Mucosa of stomach (tissue), 1 donor: ENCODE measurements at regions not wholly inside any gene's neighbourhood (a gene's known extent, or its start where the extent isn't known, plus 50 kb on each side); places are given as distances from the start of the nearest gene placed in this dataset.

Experiments used
- H3K27me3 ChIP-seq: one replicate; pipeline ENCODE4 v1.7.0; 2013; ENCODE audit warnings: mild to moderate bottlenecking, low read length; ENCODE audit not compliant: control insufficient read depth, insufficient read depth
- H3K36me3 ChIP-seq: one replicate; pipeline ENCODE4 v1.7.0; 2013; ENCODE audit warnings: low read length; ENCODE audit not compliant: control insufficient read depth, insufficient read depth
- H3K4me1 ChIP-seq: one replicate; pipeline ENCODE4 v1.7.0; 2013; ENCODE audit warnings: mild to moderate bottlenecking, low read length; ENCODE audit not compliant: control insufficient read depth, insufficient read depth
- H3K4me3 ChIP-seq: one replicate; pipeline ENCODE4 v1.7.0; 2013; ENCODE audit warnings: low read length
- H3K9ac ChIP-seq: one replicate; pipeline ENCODE4 v1.7.0; 2013; ENCODE audit warnings: mild to moderate bottlenecking, low read length, moderate library complexity
- H3K9me3 ChIP-seq: one replicate; pipeline ENCODE4 v1.7.0; 2013; ENCODE audit warnings: mild to moderate bottlenecking, low read length, moderate library complexity; ENCODE audit not compliant: control insufficient read depth
- donor health status: Pancreatic carcinoma.

GRCh38 chr1:25083481-25084345 lies 148.6 kb downstream of the SYF2 start:
- peaks cover 9% of the 10 kb centered on the region for H3K27me3 ChIP-seq
- no peak overlapping the region for H3K4me3 ChIP-seq
- no peaks in the 10 kb centered on the region for H3K36me3 ChIP-seq
- no peaks in the 10 kb centered on the region for H3K9me3 ChIP-seq
- H3K9ac ChIP-seq = no peak overlapping the region
- H3K4me1 ChIP-seq = no peaks in the 10 kb centered on the region

GRCh38 chr1:25082995-25083394 lies 149.3 kb downstream of the SYF2 start:
- no peaks in the 10 kb centered on the region for H3K4me1 ChIP-seq
- H3K4me3 ChIP-seq = no peak overlapping the region
- H3K36me3 ChIP-seq = no peaks in the 10 kb centered on the region
- peaks cover 3% of the 10 kb centered on the region for H3K27me3 ChIP-seq
- H3K9ac ChIP-seq = no peak overlapping the region
- H3K9me3 ChIP-seq = no peaks in the 10 kb centered on the region

GRCh38 chr1:25082216-25082899 lies 149.9 kb downstream of the SYF2 start:
- Histone ChIP-seq H3K4me1 (no peaks in the 10 kb centered on the region), H3K36me3 (no peaks in the 10 kb centered on the region), H3K9me3 (no peaks in the 10 kb centered on the region), H3K27me3 (no peaks in the 10 kb centered on the region), H3K9ac (no peak overlapping the region), H3K4me3 (no peak overlapping the region)

- no peaks in the 10 kb centered on the region for H3K27me3 ChIP-seq
Measured at GRCh38 chr1:25081496-25081895, 150.8 kb downstream of the SYF2 start.

DNA sequence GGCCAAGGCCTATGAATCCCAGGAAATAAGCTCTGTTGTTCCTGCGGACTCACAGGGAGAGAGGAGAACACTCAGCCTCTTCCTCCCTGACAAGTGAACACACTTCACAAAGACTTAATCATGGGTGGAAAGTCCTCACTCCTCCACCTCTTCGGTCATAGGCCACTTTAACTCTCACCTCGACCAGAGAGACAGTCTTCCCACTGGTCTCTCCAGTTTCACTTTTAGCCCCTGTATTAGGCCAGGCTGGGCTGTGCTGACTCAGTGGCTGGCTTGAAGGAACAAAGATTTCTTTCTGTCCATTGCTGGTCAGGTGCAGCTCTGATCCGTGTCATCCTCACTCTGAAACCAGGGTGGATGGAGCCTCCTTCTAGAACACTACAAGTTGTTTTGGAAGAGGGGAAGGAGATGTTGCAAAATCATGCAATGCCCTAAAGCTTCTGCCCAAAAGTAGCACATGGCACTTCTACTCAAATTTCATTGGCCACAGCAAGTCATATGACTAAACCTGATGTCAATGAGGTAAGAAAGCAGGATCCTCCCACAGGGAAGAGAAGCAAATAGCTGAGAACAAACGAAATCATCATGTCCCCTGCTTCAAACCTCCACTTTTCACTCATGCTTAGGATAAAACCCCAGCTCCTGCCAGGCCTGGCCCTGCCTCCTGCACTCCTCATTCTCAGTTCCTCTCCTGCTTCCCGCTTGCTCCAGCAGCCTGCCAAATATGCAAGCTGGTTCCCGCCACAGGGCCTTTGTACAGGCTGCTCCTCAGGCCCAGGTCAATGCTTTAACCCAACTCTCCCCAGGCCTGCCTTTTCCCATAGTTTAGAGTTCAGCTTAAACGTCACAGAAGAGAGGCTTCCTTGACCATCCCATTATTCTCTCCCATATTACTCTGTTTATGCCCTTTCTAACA lies 150.5 kb upstream of the RUNX3 start:
- Histone ChIP-seq H3K27me3 (no peaks in the 10 kb centered on the region), H3K9ac (no peak overlapping the region), H3K4me1 (no peaks in the 10 kb centered on the region), H3K4me3 (no peak overlapping the region), H3K36me3 (no peaks in the 10 kb centered on the region), H3K9me3 (no peaks in the 10 kb centered on the region)

More at GRCh38 chr1:25081496-25081895, 150.8 kb downstream of the SYF2 start:
- Histone ChIP-seq H3K4me3 (no peak overlapping the region), H3K36me3 (no peaks in the 10 kb centered on the region), H3K4me1 (no peaks in the 10 kb centered on the region), H3K9ac (no peak overlapping the region), H3K9me3 (no peaks in the 10 kb centered on the region)

DNA sequence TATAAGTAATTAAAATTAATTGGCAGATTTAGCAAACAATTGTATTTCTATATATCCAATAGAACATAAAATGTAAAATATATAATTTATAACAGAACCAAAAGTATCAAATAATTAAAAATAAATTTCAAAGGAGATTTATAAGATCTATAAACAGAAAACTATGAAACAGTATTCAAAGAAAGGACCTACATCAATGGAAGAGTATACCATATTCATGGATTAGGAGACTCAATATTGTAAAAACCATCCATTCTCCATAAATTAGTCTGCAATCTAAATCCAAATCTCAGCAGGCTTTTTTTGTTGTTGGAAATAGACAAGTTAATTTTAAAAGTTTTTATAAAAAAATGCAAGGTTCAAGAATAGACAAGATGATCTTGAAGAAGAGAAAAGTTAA lies 149.0 kb upstream of the RUNX3 start:
- Histone ChIP-seq H3K9ac (no peak overlapping the region), H3K9me3 (no peaks in the 10 kb centered on the region), H3K4me3 (no peak overlapping the region), H3K36me3 (no peaks in the 10 kb centered on the region), H3K4me1 (no peaks in the 10 kb centered on the region), H3K27me3 (no peaks in the 10 kb centered on the region)

DNA sequence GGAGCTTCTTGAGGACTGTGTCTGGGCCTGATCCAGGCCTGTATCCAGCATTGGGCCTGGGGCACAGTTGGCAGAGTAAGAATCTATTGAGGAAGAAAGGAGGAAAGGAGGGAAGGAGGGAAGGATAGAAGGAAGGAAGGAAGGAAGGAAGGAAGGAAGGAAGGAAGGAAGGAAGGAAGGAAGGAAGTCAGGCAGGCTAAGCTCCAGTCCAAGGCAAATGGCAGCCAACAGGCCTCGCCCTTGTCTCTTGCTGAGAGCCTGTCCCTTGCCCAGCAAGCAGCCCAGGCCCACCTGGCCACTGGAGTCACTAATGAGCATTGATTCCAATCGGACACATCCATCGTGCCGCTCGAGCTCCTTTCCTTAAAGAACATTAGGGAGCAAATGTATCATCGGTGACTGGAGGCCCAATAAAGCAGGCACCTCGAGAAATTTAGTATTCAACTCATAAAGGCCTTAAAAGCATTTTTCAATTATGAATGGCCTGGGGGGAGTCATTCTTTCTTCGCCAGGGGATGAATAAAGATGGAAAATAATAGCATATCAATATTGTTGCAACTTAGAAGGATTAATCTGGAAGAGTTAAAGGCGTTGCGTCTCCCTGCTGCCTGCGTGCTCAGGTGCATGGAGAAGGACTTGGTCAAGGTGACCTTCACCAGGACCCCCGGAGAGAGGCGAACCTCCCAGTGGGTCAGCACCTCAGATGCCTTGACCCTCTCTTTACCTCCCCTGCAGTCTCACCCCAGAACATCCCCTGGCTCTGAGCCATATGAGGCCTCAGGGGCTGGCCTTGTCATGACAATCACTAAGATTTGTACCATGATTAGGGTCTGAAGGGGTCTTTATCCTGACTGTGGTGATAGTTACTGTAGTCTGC lies 144.5 kb upstream of the RUNX3 start:
- Histone ChIP-seq H3K4me1 (no peaks in the 10 kb centered on the region), H3K36me3 (no peaks in the 10 kb centered on the region), H3K9ac (no peak overlapping the region), H3K27me3 (no peaks in the 10 kb centered on the region), H3K4me3 (no peak overlapping the region), H3K9me3 (no peaks in the 10 kb centered on the region)

DNA sequence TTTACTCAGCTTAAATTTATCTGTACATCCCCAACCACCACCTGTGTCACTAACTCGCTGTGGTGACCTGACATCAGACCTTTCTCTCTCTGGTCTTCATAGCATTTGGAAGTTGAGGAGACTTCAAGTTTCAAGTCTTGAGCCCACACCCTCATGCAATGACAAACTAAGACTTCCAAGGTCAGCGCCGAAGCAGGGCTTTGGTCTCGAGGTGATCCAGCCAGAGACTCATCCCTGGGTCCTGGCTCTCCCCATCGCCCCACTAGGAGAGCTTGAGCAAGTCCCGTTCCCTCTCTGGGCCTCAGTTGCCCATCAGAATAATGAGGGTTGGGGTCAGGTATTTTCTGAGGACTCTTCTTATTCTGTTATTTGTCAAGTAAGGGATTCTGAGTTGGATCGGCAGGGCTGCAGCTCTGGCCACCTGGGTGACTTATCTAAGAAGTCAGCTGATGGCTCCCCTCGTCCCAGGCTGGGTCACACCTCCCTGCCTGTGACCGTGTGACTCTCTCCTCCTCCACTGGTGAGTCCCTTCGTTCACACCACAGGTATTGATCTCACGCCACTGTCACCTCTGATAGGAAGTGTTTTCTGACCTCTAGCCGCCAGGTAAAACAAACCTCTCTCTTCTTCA lies 143.7 kb upstream of the RUNX3 start:
- no peaks in the 10 kb centered on the region for H3K9me3 ChIP-seq
- no peak overlapping the region for H3K9ac ChIP-seq
- H3K36me3 ChIP-seq = no peaks in the 10 kb centered on the region
- H3K27me3 ChIP-seq = no peaks in the 10 kb centered on the region
- no peaks in the 10 kb centered on the region for H3K4me1 ChIP-seq
- H3K4me3 ChIP-seq = no peak overlapping the region

DNA sequence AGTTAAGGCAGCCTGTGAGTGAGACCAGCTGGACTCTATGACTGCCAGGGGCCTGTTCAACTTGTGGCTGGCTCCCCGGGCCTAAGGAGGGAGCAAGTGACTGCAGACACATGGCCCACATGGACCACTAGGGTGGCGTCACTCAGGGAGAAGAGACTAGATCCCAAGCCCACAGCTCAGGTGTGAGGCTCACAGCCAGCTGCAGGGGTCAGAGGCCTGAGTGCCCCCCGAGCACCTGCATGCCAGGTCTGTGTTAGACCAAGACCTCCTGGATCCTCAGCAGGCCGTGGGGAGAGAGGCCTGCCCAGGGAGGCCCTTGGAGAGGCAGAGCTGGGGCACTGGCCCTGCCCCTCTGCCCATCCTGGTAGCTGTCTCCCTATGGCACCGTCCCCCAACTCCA lies 142.4 kb upstream of the RUNX3 start:
- no peaks in the 10 kb centered on the region for H3K4me1 ChIP-seq
- no peaks in the 10 kb centered on the region for H3K36me3 ChIP-seq
- H3K9ac ChIP-seq = no peak overlapping the region
- H3K27me3 ChIP-seq = no peaks in the 10 kb centered on the region
- H3K4me3 ChIP-seq = no peak overlapping the region
- no peaks in the 10 kb centered on the region for H3K9me3 ChIP-seq

- H3K9ac ChIP-seq = no peak overlapping the region
- no peaks in the 10 kb centered on the region for H3K9me3 ChIP-seq
Measured at GRCh38 chr1:25068829-25069228, 138.8 kb upstream of the RUNX3 start.

GRCh38 chr1:25068316-25068715 lies 138.2 kb upstream of the RUNX3 start:
- Histone ChIP-seq H3K9me3 (no peaks in the 10 kb centered on the region), H3K27me3 (no peaks in the 10 kb centered on the region), H3K4me1 (no peaks in the 10 kb centered on the region), H3K4me3 (no peak overlapping the region), H3K36me3 (no peaks in the 10 kb centered on the region), H3K9ac (no peak overlapping the region)

More at GRCh38 chr1:25068829-25069228, 138.8 kb upstream of the RUNX3 start:
- H3K4me1 ChIP-seq = no peaks in the 10 kb centered on the region
- no peaks in the 10 kb centered on the region for H3K27me3 ChIP-seq
- no peak overlapping the region for H3K4me3 ChIP-seq
- H3K36me3 ChIP-seq = no peaks in the 10 kb centered on the region
